Frontal cortex (tissue), 3 donors: ENCODE measurements at regions not wholly inside any gene's neighbourhood (a gene's known extent, or its start where the extent isn't known, plus 50 kb on each side); places are given as distances from the start of the nearest gene placed in this dataset.

Experiments used
- DNase-seq, 2 donors: peaks; one replicate each; pipeline ENCODE4 v3.0.0; 2012; ENCODE audit warnings: low spot score in 2 of 2
- FAIRE-seq: peaks from 2 replicates; lab custom pipeline; 2012; peaks lifted over from hg19 to GRCh38; lab: Jason Lieb, UNC
- donor health status: control.
- donor health status: control.
- donor health status: control.

DNA sequence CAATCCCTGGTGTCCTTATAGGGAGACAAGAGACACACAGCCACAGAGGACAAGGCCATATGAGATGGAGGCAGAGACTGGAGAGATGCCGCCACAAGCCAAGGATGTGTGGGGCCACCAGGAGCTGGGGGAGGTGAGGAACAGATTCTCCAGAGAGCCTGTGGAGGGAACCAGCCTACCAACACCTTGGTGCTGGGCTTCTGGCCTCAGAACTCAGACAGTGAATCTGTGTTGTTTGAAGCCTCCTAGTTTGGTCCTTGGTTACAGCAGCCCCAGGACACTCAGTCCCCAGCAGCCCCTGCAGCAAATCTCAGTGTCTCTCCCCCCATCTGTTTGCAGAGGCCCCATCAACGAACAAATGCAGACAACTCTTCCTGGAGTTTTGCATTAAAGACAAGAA, 73.2 kb upstream of the BHLHE23 start:
- FAIRE-seq: no peak
- DNase-seq: no peak

DNA sequence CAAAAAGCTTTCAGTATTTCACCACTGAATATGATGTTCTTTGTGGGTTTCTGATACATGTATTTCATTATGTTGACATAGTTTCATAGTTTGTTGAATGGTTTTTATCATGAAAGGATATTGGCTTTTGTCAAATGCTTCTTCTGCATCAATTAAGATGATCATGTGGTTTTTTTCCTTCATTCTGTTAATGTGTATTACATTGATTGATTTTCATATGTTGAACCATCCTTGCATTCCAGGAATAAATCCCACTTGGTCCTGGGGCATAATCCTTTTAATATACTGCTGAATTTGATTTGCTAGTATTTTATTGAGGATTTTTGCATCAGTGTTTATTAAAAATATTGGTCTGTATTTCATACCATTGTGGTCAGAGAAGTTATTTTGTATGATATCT, 70.9 kb upstream of the BHLHE23 start:
- FAIRE-seq: no peak
- no peak for DNase-seq

DNA sequence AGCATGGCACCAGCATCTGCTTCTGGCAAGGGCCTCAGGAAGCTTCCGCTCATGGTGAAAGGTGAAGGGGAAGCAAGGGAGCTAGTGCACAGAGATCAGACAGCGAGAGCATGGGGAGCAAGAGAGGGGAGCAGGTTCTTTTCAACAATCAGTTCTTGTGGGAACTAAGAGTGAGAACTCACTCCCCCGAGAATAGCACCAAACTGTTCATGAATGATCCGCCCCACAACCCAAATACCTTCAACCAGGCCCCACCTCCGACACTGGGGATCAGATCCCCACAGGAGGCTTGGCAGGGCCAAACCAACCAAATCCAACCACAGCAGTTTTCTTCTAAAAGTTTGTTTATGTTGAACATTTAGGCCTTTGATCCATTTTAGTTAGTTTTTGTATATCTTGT, 69.7 kb upstream of the BHLHE23 start:
- no peak for FAIRE-seq
- DNase-seq: no peak

DNA sequence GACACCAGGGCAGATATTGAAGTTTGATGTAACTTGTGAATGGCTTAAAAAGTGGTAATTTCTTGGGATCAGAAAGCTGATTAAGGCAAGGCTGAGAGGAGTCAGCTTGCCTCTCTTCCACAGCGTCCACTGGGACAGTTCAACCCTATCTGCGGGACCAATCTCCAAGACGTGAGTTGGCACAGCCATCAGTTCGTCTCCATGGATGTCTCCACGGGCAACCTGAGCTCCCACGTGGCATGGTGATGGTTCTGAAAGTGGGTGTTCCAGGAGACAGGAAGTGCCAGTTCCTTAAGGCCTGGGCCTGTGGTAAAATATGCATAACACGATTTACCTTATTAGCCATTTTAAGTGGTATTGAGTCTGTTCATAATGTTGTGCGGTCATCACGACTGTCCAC, 67.9 kb upstream of the BHLHE23 start:
- FAIRE-seq (no peak), DNase-seq (no peak)

DNA sequence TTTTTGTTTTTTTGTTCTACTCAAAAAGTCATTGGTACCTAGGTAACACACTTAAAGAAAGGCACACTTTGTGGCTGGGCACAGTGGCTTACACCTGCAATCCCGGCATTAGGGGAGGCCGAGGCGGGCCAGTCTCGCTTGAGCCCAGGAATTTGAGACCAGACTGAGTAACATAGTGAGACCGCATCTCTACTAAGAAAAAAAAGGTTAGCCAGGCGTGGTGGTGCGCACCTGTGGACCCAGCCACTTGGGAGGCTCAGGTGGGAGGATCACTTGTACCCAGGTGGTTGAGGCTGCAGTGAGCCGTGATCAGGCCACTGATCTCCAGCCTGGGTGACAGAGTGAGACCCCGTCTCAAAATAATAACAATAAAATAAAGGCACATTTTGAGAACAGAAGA, 67.4 kb upstream of the BHLHE23 start:
- DNase-seq (no peak), FAIRE-seq (no peak)

DNA sequence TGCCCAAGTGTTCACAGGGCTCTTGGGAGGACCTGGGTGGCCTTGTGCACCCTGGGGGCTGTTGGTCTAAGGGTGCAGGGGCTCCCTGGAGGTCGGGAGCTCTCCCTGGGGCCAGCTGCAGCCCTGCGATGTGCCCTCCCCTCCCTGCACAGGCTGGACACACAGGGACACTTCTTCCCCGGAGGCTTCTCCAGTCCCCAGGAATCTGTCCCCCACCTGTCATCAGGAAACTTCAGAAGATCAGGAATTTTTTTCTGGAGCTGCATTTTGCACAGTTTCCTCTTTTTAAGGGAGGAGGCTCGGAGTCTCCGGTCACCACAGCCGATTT, 66.9 kb upstream of the BHLHE23 start:
- DNase-seq (no peak), FAIRE-seq (no peak)

DNA sequence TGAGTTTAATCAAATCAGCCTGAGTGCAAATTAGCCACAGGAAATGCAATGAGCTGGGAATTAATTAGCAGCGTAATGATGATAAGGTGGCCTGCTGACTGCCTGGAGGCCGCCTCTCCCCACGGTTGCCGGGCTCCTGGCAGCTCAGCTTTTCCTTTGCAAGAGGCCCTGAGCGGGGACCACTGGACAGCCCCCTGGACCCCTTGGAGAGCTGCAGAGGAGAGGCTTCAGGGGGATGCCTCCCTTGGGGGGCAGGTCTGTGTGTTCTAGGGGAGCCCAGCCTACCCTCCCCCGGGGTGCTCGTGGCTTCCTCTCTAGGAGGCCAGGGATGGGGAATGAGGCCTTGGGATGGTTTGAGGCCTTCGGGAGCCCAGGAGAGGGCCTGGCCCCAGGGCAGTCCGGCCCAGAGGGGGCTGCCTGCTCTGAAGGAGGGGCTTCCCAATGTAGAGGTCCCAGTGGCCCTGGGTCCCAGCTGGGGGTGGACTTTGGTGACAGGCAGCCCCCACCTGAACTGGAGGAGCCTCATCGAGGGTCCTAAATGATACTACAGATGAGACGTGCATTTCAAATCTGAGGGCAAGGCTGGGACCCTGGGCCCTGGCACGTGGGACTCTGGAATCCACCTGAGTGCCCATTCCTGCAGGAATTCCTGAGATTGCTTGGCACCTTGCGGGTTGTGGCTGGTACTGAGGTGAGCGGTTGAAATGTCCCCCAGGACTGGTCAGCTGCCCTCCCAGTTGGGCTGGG, 66.4 kb upstream of the BHLHE23 start:
- DNase-seq (no peak), FAIRE-seq (no peak)

DNA sequence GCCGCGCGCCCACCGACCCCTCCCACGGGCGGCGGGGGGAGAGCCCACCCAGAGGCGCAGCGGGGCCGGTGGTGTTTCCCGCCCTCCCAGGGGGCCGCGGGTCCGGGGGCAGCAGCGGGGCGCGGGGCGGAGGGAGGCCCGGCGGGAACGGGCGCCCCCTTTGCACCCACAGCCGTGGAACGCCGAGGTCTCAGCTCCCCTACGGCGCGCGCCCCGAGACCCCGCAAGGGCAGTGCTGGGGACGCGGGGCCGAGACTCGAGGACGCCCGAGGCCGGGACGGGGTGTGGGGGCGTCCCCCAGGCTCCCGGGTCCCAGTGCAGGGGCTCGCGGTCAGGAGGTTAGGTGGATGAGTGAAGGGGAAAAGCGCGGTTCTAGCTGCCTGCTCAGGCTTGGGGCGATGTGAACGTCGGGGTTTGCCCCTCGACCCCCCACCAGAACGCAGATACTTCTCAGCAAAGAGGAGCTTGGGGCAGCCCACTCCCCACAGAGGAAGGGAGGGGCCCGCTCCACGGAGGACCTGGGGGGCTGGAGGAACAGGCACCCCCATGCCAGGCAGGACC, 65.5 kb upstream of the BHLHE23 start:
- no peak for FAIRE-seq
- DNase-seq: no peak

DNA sequence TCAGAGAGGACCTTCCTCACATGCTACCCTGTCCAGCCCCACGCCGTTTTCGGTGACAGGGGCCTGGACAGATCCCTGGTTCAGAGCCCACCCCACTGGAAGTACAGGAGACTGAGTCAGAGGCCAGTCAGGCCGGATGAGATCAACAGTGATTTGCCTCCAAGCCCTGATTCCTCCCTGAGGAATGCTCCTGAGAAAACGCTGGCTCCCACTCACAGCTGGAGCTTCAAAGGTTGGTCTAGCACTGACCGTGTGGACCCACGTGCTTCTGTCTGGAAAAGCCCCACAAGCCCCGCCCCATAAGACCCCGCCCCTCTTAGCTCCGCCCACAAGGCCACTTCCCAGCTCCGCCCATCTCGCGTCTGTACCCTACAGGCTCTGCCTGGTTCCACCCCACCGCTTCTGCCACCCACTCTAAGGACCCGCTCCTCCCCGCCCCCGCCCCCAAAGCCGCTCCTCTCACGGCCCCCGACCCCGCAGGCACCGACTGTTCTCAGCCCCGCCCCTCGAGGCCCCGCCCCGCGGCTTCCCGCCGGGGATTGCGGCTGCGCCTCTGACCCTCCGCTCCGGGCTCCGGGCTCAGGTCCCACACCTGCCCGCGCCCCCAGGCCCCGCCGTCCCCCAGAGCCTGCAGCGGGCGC, 64.9 kb upstream of the BHLHE23 start:
- FAIRE-seq (no peak), DNase-seq (peak in 1 of 2 donors; percentile 63)

DNA sequence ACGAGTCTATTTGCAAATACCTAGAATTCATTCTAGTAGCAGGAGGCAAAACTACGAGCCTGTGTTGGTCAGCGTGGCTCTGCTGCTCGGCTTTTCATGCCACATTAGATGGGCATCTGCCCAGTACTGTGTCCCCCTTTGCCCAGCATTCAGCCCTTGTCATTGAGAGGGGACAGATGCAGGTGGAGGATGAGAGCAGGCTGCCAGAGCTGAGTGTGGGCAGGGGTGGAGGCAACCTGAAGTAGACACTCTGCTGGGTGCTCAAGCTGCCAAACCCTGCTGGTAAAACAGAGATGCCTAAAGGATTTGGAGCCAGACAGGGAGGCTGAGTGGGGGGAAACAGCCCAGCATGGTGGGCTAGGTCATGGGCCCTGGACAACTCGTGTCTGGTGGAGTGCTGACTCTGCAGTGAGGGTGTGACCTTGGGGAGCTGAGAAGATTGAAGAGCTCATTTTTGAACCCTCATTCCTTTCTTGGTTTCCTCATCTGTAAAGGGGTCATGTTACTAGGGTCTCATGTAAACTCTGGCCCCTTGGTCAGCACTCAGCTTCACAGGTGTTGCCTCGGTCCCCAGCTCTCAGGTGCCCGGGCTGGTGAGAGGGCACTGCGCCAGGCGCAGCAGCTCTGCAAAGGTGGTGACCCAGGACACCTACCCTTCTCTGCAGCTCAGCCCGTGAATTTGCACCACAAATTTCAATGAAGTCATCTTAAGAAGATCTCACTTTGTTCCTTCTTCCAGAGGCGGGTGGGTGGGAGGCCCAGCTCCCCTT, 64.2 kb upstream of the BHLHE23 start:
- no peak for FAIRE-seq
- no peak for DNase-seq

DNA sequence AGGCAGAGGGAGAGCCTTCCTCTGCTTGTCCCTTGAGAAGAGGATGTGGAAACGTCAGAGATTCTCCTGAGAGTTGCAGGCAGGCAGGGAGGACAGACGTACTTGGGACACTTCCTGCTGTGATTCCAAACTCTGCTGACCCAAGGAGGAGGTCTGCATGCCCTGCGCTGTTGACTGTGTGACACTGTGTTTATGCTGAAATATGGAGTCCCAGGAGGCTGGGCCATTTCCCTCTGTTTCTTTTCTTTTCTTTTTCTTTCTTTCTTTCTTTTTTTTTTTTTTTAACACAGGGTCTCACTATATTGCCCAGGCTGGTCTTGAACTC, 63.5 kb upstream of the BHLHE23 start:
- FAIRE-seq: no peak
- DNase-seq: no peak

DNA sequence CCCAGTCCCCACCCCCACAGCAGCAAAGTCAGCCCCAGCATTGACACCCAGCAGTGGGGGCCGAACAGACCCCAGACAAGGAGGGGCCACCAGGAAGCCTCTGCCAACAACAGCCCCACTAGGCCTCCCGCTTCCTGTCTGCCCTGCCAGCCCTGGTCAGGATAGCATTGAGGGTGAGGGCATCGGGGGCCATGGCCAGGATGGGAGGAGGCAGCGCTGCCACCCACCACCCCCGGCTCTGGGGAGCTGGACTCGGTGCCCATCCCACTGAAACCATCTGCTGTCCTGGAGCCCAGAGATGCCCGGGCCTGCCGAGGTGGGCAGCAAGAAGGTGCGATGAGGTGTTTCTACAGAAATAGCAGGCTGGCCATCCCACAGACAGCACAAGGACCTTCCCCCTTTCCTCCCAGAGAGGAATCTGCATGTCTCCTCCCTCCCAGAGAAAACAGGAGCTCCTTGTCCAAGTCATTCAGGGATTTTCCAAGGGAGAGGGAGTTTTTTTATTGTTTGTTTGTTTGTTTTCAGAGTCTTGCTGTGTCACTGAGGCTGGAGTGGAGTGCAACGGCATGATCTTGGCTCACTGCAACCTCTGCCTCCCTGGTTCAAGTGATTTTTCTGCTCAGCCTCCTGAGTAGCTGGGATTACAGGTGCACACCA, 62.1 kb upstream of the BHLHE23 start:
- FAIRE-seq (no peak), DNase-seq (no peak)

DNA sequence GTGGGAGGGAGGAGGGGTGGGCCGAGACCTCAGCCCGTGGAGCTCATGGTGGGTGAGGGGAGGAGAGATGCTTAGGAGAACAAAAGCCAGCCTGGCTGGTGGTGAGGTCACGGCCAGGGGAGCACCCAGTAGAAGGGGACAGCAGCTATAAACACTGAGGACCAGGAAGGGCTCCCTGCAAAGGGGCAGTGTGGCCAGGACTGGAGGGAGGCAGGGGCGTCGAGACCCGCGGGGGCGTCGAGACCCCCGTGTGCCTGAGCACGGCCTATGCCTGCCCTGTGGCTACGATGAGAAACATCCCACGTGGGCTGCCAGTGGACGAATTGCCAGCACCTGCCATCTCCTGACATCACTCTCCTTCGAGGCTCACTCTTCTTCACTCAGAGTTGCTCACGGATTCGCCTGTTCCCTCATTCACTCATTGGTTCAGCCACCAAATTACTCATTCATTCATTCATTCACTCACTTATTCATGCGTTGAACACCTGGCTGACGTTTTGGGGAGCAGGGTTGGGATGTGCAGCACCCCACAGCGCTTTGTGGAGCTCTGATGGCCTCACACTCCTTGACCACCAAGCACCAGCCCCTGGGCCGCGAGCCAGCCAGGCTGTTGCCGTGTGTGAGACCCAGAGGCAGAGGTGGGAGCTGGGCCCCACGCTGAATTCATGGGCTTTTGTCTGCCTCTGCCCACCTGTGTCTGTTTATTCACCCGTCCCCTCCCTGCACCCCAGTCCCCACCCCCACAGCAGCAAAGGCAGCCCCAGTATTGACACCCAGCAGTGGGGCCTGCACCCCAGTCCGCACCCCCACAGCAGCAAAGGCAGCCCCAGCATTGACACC, 61.2 kb upstream of the BHLHE23 start:
- no peak for DNase-seq
- FAIRE-seq: no peak

DNA sequence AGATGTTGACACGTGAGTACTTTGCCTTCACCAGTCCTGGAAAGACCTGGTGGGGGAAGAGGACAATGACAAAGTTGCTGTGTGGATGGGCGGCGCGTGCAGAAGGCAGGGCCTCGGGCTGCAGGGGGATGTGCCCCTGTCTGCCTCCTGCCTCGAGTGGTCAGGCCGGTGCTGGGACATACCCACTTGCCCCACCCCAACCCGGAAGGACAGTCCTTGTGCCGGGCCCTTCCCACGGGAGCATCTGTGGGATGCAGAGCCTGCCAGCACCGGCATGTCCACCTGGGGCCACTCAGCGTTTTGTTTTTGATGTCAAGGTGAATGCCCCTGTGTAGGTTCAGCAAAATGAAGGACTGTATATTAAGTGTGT, 60.5 kb upstream of the BHLHE23 start:
- FAIRE-seq: no peak
- no peak for DNase-seq

DNA sequence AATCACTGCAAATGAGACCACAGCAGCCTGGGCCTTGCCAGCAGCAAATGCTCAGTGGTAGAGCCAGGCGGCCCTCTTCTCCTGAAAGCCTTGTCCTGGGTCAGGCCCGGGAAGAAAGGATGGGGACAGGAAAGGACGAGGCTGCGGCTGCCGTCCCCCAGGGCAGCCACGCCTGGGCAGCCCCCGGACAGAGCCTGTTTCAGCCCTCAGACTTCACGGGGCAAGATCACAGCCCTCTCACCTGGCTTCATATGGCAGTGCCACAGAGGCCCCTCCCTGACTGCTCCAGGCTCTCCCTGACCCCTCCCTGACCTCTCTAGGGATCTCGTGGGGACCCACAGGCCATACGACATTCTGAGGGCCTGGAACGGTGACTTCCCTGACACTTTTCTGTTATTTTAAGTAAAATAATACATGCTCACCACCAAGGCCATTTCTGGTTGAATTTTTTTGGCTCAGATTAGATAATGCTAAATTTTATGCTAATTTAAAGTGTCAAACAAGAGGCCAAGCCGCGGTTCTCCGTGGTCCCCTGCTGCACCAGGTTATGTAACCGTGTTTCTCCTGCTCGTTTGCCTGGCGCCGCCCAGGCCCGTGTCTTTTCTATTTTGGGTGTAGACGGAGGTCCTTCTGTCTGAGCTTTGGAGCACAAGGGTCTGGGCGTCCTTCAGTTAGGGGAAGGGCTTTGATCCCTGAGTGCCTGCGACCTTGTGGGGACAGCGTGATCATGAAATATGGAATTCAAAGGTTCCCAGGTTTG, 59.9 kb upstream of the BHLHE23 start:
- DNase-seq (no peak), FAIRE-seq (no peak)

DNA sequence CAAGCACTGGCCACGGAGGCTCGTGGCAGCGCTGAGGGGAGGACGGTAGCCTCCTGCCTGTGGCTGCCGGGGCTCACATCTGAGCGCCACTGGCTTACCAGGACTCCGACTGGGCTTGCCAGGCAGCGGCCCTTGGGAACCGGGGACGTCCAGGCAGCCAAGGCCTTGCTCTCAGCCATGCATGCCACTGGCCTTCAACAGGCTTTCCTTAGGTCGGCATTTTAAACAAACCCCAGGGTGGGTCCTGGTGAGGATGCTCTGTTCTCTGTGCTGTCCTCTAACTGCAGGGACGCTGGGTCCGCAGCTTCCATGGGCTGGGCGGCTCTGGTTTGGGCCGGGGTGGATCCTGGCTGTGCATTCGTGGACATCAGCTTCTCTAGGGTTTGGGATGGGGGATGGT, 59.1 kb upstream of the BHLHE23 start:
- FAIRE-seq (no peak), DNase-seq (no peak)

DNA sequence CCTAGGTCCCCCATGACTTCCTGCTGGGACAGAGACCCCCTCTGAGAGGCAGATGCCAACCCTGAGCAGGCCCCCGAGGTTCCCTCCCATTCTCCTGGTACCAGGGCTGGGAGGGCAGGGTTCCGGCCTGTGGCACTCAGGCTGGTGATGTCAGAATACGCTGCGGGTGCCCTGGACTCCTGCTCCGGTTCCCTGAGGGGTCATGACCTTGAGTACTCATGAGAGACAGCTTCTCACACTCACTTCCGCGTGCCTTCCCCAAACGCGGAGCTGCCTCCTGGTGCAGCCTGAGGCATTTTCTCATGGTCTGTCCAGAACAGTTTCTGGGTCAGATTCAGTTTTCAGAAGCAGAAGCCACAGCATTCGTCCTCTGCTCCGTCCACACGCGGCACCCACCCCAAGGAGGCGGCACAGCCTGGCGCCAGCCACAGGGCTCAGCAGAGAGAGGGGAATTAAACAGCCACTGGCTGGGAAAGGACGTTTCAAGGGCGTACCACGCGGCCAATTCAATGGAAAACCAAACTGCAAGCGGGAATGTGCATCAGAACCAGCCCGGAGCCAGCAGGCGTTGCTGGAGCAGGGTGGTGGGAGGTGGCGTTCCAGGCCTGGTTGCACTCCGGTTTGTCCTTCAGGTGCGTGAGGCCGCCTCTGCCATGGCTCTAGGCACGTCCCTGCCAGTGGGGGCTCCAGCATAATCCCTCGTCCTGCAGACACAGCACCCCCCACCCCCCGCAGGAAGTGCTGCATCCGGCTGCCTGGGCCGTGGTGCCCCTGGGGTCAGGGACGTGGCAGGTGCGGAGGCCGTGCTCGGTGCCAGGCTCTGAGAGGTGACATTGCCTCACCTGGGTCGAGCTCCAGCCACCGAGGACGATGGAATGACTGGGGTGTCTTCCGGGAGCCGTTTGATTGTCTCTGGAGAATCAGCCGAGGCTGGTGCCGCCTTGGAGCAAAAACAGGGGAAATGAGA, 58.3 kb upstream of the BHLHE23 start:
- no peak for FAIRE-seq
- DNase-seq: no peak

DNA sequence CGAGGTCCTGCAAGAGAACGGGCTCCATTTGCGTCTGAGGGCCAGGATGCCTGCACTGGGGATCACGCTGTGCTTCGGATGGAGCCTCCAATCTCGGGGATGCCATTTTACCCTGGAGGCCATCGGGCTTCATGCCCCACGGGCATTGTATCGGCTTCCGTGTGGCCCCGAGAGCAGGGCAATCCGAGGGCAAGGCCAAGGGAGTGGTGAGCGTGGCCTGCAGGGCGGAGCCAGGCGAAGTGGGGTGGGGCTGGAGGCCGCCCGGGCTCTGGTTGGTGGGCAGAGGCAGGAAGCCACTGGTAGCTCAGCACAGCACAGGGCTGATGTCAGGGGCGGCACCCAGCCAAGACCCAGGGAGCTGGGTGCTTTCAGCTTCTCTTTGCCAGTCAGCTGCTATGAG, 57.5 kb upstream of the BHLHE23 start:
- DNase-seq (no peak), FAIRE-seq (no peak)
